Suppressor macrophage treated with lipopolysaccharide for 4 hours (primary cell): ENCODE measurements at regions not wholly inside any gene's neighbourhood (a gene's known extent, or its start where the extent isn't known, plus 50 kb on each side); places are given as distances from the start of the nearest gene placed in this dataset.
"Not testable (repeated sequence)": the region's sequence is repeated elsewhere in the genome, so short reads cannot be mapped to it uniquely, and the experiment has no call there.

Experiments
- DNase-seq: peaks from one replicate; pipeline ENCODE4 v3.0.0-alpha.2; 2020

DNA sequence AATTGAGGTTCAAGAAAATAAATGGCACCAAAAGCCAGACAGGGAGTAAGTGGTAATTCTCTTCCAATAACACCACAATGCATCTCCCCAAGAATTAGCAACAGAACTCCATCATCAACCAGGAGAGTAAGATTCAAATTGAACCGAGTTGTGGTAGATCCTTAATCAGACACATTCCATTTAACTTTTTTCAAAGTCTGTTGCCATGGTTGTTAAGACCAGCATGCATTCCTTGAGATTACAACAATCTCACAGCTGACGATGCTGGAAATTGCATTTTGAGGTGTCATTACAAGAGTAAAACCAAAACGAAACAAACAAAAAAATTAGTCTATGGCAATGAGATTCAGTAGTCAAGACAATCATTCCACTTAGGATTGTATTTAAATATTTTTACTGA, 78.9 kb upstream of the ZNF462 start:
- no peak for DNase-seq

DNA sequence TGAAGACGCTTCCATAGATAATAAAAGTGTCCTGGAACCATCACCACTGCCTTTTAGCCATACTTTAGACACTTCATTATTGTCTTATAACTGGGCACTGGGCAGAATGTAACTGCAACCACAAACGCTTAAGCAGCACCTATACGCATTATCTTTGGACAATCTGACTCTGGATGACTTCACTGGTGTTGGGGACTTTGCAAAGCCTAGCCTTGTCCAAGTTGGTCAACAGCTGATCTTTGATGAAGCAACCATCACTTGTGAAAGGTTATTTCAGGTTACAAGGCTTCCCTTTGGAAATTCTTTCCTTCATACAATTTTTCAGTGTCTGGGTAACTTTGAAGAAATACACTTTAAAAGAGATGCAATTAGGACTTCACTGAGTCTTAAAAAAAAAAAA, 77.8 kb upstream of the ZNF462 start:
- DNase-seq, result no peak

DNA sequence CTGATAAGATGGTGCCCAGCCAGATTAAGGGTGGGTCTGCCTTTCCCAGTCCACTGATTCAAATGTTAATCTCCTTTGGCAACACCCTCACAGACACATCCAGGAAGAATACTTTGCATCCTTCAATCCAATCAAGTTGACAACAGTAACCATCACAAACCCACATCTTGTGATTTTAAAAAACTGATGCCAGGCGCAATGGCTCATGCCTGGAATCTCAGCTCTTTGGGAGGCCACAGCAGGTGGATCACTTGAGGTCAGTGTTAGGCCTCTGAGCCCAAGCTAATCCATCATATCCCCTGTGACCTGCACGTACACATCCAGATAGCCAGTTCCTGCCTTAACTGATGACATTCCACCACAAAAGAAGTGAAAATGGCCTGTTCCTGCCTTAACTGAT, 74.9 kb upstream of the ZNF462 start:
- not testable (repeated sequence) for DNase-seq

DNA sequence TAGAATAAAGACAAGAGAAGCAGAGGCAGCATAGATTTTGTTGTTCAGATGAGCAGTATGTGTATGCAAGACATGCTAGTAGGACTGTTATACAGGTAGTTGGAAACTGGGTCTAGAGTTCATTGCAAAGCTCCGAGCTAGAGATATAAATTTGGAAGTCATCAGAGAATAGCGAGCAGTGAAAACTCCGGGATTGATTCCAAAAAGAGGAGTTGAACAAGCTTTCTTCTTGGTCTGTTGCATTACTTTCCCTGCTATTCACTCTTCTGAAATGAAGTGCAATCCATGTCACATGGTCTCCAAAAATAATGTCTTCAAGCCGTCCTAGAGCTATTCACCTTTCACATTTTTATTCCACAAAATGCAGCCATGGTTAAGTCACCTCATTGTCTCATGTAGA, 67.9 kb upstream of the ZNF462 start:
- no peak for DNase-seq

DNA sequence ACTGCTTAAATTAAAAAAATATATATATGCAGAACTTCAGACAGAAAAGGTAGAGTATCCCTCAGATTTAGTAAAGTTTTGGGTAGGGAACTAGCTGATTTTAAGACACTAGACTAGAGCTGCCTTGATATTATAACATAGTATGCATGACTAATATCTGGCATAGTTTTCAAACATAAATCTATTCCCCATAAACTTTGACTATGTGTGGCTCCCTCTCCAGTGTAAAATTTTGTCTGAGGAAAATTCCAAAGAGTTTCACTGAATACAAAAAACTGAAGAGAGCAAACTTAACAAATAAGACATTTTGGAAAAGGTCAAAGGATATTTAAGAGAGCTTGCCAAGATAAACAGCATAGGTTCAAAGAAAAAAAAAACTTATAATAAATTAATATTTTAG, 66.2 kb upstream of the ZNF462 start:
- DNase-seq, result no peak

DNA sequence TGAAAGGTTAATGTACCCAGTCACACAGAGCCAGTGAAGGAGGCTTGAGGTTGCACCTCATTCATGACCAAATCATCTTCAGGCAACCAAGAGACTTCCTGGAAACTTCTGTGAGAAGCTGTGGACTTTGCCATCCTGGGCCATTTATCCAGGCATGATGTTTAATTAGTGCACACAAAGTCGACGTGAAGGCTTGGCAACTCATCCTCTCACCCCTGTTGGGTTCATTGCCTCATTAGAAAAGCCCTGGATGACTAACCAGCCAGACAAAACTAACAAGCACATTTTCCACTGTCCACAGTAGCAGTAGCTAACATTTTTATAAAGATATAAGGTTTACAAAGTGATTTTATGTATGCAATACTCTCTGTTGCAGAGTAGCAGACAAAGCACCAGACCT, 65.7 kb upstream of the ZNF462 start:
- no peak for DNase-seq

DNA sequence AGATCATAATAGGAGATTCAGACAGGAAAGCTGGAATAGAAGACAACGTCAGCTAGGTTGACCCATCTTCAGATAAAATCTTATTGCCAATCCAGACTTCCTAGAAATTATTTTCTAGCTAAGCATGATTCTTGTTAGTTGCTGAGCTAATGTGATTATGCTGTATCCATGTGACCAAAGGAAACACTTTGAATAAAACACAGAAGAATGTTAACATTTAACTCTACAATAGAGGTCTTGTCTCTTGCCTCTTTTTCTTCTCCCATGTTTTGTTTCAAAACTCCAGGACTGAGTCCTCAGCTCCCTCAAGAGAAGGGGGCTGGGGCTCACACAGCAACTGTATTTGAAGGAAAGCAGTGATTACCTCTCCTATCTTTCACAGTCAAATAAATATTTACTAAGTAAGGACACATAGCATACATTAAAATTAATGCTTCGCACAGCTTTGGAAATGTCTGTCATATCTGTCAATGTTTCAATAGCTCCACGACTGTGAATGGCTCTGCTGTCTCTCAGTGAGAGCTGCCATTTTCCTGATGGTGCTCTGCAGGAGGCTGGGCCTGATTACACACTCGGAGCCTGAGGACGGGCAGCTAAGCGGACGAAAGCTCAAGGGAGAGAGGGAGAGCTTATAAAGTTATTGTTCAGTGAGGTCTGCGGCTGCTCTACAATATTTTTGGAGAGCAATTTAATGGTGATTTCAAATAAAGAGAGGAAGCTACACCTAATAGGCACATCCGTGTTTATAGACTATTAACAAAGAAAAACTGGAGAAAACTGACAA, 64.8 kb upstream of the ZNF462 start:
- no peak for DNase-seq

DNA sequence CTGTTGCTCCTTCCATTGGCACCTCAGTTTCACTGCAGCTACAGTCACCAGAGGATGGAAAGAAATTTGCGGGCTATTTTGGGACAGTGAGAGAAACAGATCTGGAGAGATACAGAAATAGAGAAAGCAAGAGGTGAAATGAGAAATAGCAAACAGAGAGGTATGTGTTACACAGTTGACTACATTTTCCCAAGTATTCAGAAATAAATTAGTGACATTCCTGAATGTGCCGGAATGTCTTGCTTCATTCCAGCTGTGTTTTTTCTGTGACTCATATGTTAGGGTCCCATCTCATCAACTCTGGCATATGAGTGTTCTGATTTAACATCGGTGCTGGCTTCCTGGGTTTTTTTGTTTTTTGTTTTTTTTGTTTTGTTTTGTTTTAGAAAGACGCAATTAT, 63.8 kb upstream of the ZNF462 start:
- no peak for DNase-seq

DNA sequence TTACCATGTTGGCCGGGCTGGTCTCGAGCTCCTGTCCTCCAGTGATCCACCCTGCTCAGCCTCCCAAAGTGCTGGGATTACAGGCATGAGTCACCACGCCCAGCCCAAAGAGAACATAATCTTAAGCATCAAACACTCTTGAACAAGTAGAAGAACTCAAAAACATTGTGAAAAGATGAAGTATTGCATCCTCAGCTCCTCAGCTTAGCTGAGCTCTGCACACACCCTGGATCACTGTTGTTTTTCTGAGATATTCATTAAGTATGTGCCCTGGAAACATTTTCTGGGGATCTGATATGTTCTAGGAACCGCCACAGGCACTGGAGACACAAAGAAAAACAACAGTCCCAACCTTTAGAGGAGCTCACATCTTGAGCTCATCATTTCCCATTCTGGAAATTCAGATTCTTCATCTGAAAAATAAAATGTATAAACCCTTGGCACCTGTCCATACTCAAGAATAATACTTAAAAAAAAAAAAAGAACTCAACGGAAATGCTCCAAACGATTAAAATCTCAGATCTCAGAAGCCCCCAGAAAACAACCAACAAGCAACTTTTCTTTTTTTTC, 62.2 kb upstream of the ZNF462 start:
- DNase-seq, result no peak

DNA sequence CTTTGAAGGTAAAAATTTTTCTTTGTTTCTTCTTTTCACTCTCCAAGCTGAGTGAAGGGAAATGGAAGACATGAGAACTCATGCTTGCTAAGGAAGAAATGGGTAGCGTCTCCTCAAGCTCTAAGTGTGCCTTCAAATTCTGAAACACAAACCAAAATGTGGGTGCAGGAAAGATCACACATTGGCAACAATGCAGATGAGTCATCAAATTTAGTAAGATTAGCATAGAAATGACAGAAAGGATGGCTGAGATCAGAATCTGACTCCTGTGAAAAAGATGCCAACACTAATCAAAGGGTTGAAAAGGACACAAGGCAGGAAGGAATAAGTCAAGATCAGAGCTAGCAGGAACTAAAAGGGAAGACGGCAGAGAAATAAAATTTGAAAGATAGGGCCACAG, 61.1 kb upstream of the ZNF462 start:
- DNase-seq, result no peak
